ENCODE measurements at regions not wholly inside any gene's neighbourhood (a gene's known extent, or its start where the extent isn't known, plus 50 kb on each side); places are given as distances from the start of the nearest gene placed in this dataset.

GRCh38 chr11:97938789-97939188 lies 1082.0 kb upstream of the CNTN5 start:
- no peak overlapping the region for H3K4me2 ChIP-seq (ENCODE audit: low read depth, low read length, poor library complexity, severe bottlenecking)
- no peaks in the 10 kb centered on the region for H3K79me2 ChIP-seq (ENCODE audit: insufficient read depth, low read length)
- no peak overlapping the region for H3K9ac ChIP-seq (ENCODE audit: low read length)
- H3K9me3 ChIP-seq (ENCODE audit: insufficient read depth, low read length): no peaks in the 10 kb centered on the region
- no peaks in the 10 kb centered on the region for H3K9me2 ChIP-seq (replicated peaks; ENCODE audit: insufficient read depth, low read length)
- H3K4me3 ChIP-seq (ENCODE audit: insufficient read depth, low read length, poor library complexity, severe bottlenecking): no peak overlapping the region
- H3K27ac ChIP-seq (ENCODE audit: low read depth, low read length): no peak overlapping the region
- H2AFZ ChIP-seq (ENCODE audit: low read depth, low read length, severe bottlenecking): no peak overlapping the region
- H4K20me1 ChIP-seq (ENCODE audit: low read depth, low read length): no peaks in the 10 kb centered on the region
- TF ChIP-seq EZH2phosphoT487 (conservative IDR thresholded peaks at IDR 0.05; ENCODE audit: low read length): no peak
- TF ChIP-seq, protein P1, sequence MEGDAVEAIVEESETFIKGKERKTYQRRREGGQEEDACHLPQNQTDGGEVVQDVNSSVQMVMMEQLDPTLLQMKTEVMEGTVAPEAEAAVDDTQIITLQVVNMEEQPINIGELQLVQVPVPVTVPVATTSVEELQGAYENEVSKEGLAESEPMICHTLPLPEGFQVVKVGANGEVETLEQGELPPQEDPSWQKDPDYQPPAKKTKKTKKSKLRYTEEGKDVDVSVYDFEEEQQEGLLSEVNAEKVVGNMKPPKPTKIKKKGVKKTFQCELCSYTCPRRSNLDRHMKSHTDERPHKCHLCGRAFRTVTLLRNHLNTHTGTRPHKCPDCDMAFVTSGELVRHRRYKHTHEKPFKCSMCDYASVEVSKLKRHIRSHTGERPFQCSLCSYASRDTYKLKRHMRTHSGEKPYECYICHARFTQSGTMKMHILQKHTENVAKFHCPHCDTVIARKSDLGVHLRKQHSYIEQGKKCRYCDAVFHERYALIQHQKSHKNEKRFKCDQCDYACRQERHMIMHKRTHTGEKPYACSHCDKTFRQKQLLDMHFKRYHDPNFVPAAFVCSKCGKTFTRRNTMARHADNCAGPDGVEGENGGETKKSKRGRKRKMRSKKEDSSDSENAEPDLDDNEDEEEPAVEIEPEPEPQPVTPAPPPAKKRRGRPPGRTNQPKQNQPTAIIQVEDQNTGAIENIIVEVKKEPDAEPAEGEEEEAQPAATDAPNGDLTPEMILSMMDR (IDR thresholded peaks at IDR 0.05; ENCODE audit: insufficient read depth, low read length, poor library complexity, severe bottlenecking): no peak
- H3F3A ChIP-seq (ENCODE audit: insufficient read depth): no peaks in the 10 kb centered on the region
- H3K27me3 ChIP-seq (ENCODE audit: low read length): no peaks in the 10 kb centered on the region
- H3K36me3 ChIP-seq (ENCODE audit: low read length): no peaks in the 10 kb centered on the region

DNA sequence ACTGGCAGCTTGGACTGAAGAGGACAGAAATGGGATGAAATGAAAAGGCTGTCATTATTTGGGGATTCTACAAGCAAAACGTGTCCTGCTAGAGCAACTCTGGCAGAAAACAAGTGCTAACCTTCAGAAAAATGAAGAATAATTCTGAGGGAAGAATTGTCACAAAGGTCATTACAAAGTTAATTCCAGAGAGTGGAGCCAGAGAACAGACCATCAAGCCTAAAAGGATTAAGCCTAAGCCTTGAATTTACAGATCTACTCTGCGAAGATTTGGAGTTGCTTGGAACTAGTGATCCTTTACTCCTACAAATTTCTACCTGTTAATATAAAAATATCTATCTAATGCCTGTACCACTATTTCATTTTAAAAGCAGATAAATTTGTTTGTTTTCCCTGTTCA lies 1077.3 kb upstream of the CNTN5 start:
- H2AFZ ChIP-seq (ENCODE audit: low read depth, low read length, severe bottlenecking): no peak overlapping the region
- no peak for TF ChIP-seq EZH2phosphoT487 (conservative IDR thresholded peaks at IDR 0.05; ENCODE audit: low read length)
- TF ChIP-seq, protein P1 (IDR thresholded peaks at IDR 0.05; ENCODE audit: insufficient read depth, low read length, poor library complexity, severe bottlenecking): no peak

DNA sequence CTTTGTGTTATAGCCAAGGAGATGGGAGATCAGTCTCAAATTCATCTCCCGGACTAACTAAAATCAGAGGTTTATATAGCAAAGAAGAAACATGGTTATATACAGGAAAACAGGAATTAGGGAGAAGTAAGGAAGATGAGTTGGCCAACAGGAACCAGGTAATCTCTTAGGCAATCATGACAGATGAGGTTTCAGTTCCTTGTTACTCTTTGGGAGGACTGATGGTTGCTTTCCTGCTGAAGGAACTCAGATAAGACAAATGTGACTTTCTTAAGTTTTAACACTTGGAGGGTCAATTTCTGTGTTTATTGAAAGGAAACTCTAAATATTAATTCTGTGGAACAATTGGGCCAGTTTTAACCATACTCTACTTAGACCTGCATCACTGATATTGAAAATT lies 1072.0 kb upstream of the CNTN5 start:
- no peaks in the 10 kb centered on the region for H3K9me3 ChIP-seq (ENCODE audit: insufficient read depth, low read length)
- H2AFZ ChIP-seq (ENCODE audit: low read depth, low read length, severe bottlenecking): no peak overlapping the region
- H3K27ac ChIP-seq (ENCODE audit: low read depth, low read length): no peak overlapping the region
- no peak overlapping the region for H3K4me2 ChIP-seq (ENCODE audit: low read depth, low read length, poor library complexity, severe bottlenecking)
- no peaks in the 10 kb centered on the region for H3K27me3 ChIP-seq (ENCODE audit: low read length)
- no peaks in the 10 kb centered on the region for H3K79me2 ChIP-seq (ENCODE audit: insufficient read depth, low read length)
- TF ChIP-seq, protein P1 (IDR thresholded peaks at IDR 0.05; ENCODE audit: insufficient read depth, low read length, poor library complexity, severe bottlenecking): no peak
- TF ChIP-seq EZH2phosphoT487 (conservative IDR thresholded peaks at IDR 0.05; ENCODE audit: low read length): no peak
- H3K9ac ChIP-seq (ENCODE audit: low read length): no peak overlapping the region
- no peaks in the 10 kb centered on the region for H3F3A ChIP-seq (ENCODE audit: insufficient read depth)
- no peaks in the 10 kb centered on the region for H4K20me1 ChIP-seq (ENCODE audit: low read depth, low read length)
- no peaks in the 10 kb centered on the region; the same call in 1 of the 2 replicates for H3K9me2 ChIP-seq (replicated peaks; ENCODE audit: insufficient read depth, low read length)
- no peaks in the 10 kb centered on the region for H3K36me3 ChIP-seq (ENCODE audit: low read length)
- no peak overlapping the region for H3K4me3 ChIP-seq (ENCODE audit: insufficient read depth, low read length, poor library complexity, severe bottlenecking)

More for the DNA sequence above, 1077.3 kb upstream of the CNTN5 start:
- no peak overlapping the region for H3K4me3 ChIP-seq (ENCODE audit: insufficient read depth, low read length, poor library complexity, severe bottlenecking)
- no peaks in the 10 kb centered on the region for H4K20me1 ChIP-seq (ENCODE audit: low read depth, low read length)
- no peaks in the 10 kb centered on the region for H3K36me3 ChIP-seq (ENCODE audit: low read length)
- no peak overlapping the region for H3K4me2 ChIP-seq (ENCODE audit: low read depth, low read length, poor library complexity, severe bottlenecking)
- no peaks in the 10 kb centered on the region for H3K27me3 ChIP-seq (ENCODE audit: low read length)
- no peak overlapping the region for H3K9ac ChIP-seq (ENCODE audit: low read length)
- H3F3A ChIP-seq (ENCODE audit: insufficient read depth): no peaks in the 10 kb centered on the region
- H3K79me2 ChIP-seq (ENCODE audit: insufficient read depth, low read length): no peaks in the 10 kb centered on the region
- no peaks in the 10 kb centered on the region for H3K9me3 ChIP-seq (ENCODE audit: insufficient read depth, low read length)
- H3K27ac ChIP-seq (ENCODE audit: low read depth, low read length): no peak overlapping the region
- no peaks in the 10 kb centered on the region; the same call in 1 of the 2 replicates for H3K9me2 ChIP-seq (replicated peaks; ENCODE audit: insufficient read depth, low read length)
